GM12878 (cell line): ENCODE measurements at regions not wholly inside any gene's neighbourhood (a gene's known extent, or its start where the extent isn't known, plus 50 kb on each side); places are given as distances from the start of the nearest gene placed in this dataset.

ENCODE experiments used
- BHLHE40 ChIP-seq, 2 experiments: fragments of 450-650 bp in 1 of 2; IDR thresholded peaks; 2 replicates each; pipeline ENCODE4 v1.6.1; 2011 to 2017; ENCODE audit warnings: low read depth in 2 of 2, borderline replicate concordance in 1 of 2, improper control_type of control experiment in 1 of 2, low read length in 1 of 2, mild to moderate bottlenecking in 1 of 2
- CTCF ChIP-seq, 3 experiments: IDR thresholded peaks in 2 of 3; conservative IDR thresholded peaks in 1 of 3; 2 replicates each; pipeline ENCODE4 v1.5.1; 2011; ENCODE audit warnings: low read depth in 3 of 3, low read length in 3 of 3, mild to moderate bottlenecking in 3 of 3, control low read depth in 2 of 3, moderate library complexity in 2 of 3, inconsistent platforms in 1 of 3, mixed read lengths in 1 of 3; ENCODE audit not compliant: control insufficient read depth in 2 of 3, insufficient read depth in 1 of 3; ENCODE audit errors: extremely low read depth in 1 of 3
- ETV6 ChIP-seq, 2 experiments: fragments of 450-650 bp in 1 of 2; IDR thresholded peaks in 1 of 2; conservative IDR thresholded peaks in 1 of 2; 2 replicates each; pipeline ENCODE4 v1.6.1; 2014; ENCODE audit warnings: antibody characterized with exemption in 1 of 2, borderline replicate concordance in 1 of 2, low read depth in 1 of 2, mild to moderate bottlenecking in 1 of 2, moderate library complexity in 1 of 2
- EZH2 ChIP-seq: IDR thresholded peaks from 2 replicates; pipeline ENCODE4 v1.6.1; 2012; ENCODE audit warnings: low read depth, mild to moderate bottlenecking, control low read depth, inconsistent platforms, low read length, borderline replicate concordance; ENCODE audit not compliant: control insufficient read depth
- GABPA ChIP-seq: IDR thresholded peaks from 2 replicates; pipeline ENCODE4 v1.6.1; 2014; ENCODE audit warnings: antibody characterized with exemption, low read depth, mild to moderate bottlenecking, inconsistent platforms
- MYC ChIP-seq: IDR thresholded peaks from 2 replicates; pipeline ENCODE4 v1.6.1; 2011; ENCODE audit warnings: mild to moderate bottlenecking, low read length, moderate library complexity, inconsistent platforms; ENCODE audit not compliant: insufficient read depth, insufficient replicate concordance, insufficient read length, severe bottlenecking
- POLR2A ChIP-seq: IDR thresholded peaks from 2 replicates; pipeline ENCODE4 v1.6.1; 2011; ENCODE audit warnings: low read depth, mild to moderate bottlenecking, low read length
- RFX5 ChIP-seq: IDR thresholded peaks from 2 replicates; pipeline ENCODE4 v1.6.1; 2011; ENCODE audit warnings: low read depth, low read length, improper control_type of control experiment
- SIX5 ChIP-seq: IDR thresholded peaks from 2 replicates; pipeline ENCODE4 v1.6.1; 2011; ENCODE audit warnings: mild to moderate bottlenecking, low read depth, low read length, moderate library complexity; ENCODE audit not compliant: severe bottlenecking
- TAF1 ChIP-seq: IDR thresholded peaks from 2 replicates; pipeline ENCODE4 v1.6.1; 2011; ENCODE audit warnings: mild to moderate bottlenecking, low read depth, low read length, borderline replicate concordance
- ZBED1 ChIP-seq: IDR thresholded peaks from 2 replicates; pipeline ENCODE4 v1.6.1; 2016; ENCODE audit warnings: borderline replicate concordance
- ZNF274 ChIP-seq: IDR thresholded peaks from one replicate; pipeline ENCODE4 v1.8.0; 2011; ENCODE audit not compliant: insufficient read length, insufficient read depth

- TF ChIP-seq RFX5: no peak
- TF ChIP-seq GABPA: no peak
- no peak for TF ChIP-seq CTCF (IDR thresholded peaks at IDR 0.05 in 2 of 3, conservative IDR thresholded peaks at IDR 0.05 in 1 of 3; ENCODE audit: control insufficient read depth in 2 of 3, extremely low read depth in 1 of 3, insufficient read depth in 1 of 3, low read depth in 3 of 3, low read length in 3 of 3)
- TF ChIP-seq ZNF274: no peak
- no peak for TF ChIP-seq MYC
- TF ChIP-seq EZH2: no peak
- TF ChIP-seq POLR2A: no peak
- no peak for TF ChIP-seq TAF1
- TF ChIP-seq BHLHE40 (IDR thresholded peaks at IDR 0.05; ENCODE audit: borderline replicate concordance in 1 of 2, low read depth in 2 of 2, low read length in 1 of 2): no peak
- no peak for TF ChIP-seq ZBED1
- TF ChIP-seq ETV6 (conservative IDR thresholded peaks at IDR 0.05 in 1 of 2, IDR thresholded peaks at IDR 0.05 in 1 of 2; ENCODE audit: borderline replicate concordance in 1 of 2, low read depth in 1 of 2): no peak
- TF ChIP-seq SIX5: no peak
These were observed 278.0 kb downstream of the SMOC2 start for GRCh38 chr6:168718821-168719475.
